Neural cell (in vitro differentiated cells): ENCODE measurements at regions not wholly inside any gene's neighbourhood (a gene's known extent, or its start where the extent isn't known, plus 50 kb on each side); places are given as distances from the start of the nearest gene placed in this dataset.

Experiments used
- CTCF ChIP-seq: fragments of 450-650 bp; IDR thresholded peaks from 2 replicates; pipeline ENCODE4 v1.5.1; 2014; ENCODE audit warnings: antibody characterized with exemption, mild to moderate bottlenecking, moderate library complexity; ENCODE audit not compliant: poor library complexity, severe bottlenecking
- EZH2 ChIP-seq: fragments of 200-600, 300-800 bp; shearing (Covaris generic), sonication (generic); IDR thresholded peaks from 2 replicates; pipeline ENCODE4 v1.6.1; 2014; ENCODE audit warnings: antibody characterized with exemption, low read length, borderline replicate concordance, mild to moderate bottlenecking; ENCODE audit not compliant: insufficient read depth, poor library complexity, severe bottlenecking
- RAD21 ChIP-seq: fragments of 450-650 bp; conservative IDR thresholded peaks from 2 replicates; pipeline ENCODE4 v1.6.1; 2014; ENCODE audit warnings: antibody characterized with exemption, mild to moderate bottlenecking, moderate library complexity

- TF ChIP-seq CTCF: no peak
- TF ChIP-seq RAD21: no peak
- TF ChIP-seq EZH2: no peak
These were observed 296.9 kb upstream of the TNP1 start for GRCh38 chr2:217156801-217157200.
